Activated naive CD4-positive, alpha-beta T cell treated with anti-CD3 and anti-CD28 coated beads for 36 hours (primary cell): ENCODE measurements at regions not wholly inside any gene's neighbourhood (a gene's known extent, or its start where the extent isn't known, plus 50 kb on each side); places are given as distances from the start of the nearest gene placed in this dataset.

ENCODE experiments used
- CTCF ChIA-PET: fragments of 350-600 bp; sonication (Branson Sonifier 250); formaldehyde crosslinking; loops from one replicate; lab custom pipeline; 2021; ENCODE audit warnings: antibody characterized with exemption; lab: Charles Lee
- DNase-seq: peaks from one replicate; pipeline ENCODE4 v3.0.0-alpha.2; 2020
- H3K27ac Mint-ChIP-seq: one replicate; pipeline ENCODE4 v1.8.0; 2021; ENCODE audit warnings: mild to moderate bottlenecking, mixed read lengths
- H3K27me3 Mint-ChIP-seq: one replicate; pipeline ENCODE4 v1.8.0; 2021; ENCODE audit warnings: low read depth, mixed read lengths
- H3K36me3 Mint-ChIP-seq: one replicate; pipeline ENCODE4 v1.8.0; 2021; ENCODE audit warnings: low read depth, mixed read lengths
- H3K4me1 Mint-ChIP-seq: one replicate; pipeline ENCODE4 v1.8.0; 2021; ENCODE audit warnings: low read depth, mixed read lengths
- H3K4me3 Mint-ChIP-seq: one replicate; pipeline ENCODE4 v1.8.0; 2021; ENCODE audit warnings: mild to moderate bottlenecking, moderate library complexity, mixed read lengths
- H3K9me3 Mint-ChIP-seq: one replicate; pipeline ENCODE4 v1.8.0; 2021; ENCODE audit warnings: mixed read lengths
- intact Hi-C: fragments of 100-400 bp; cut with micrococcal nuclease; formaldehyde crosslinking; loops from one replicate; pipeline ENCODE4 v1.15.1; 2023

- no peak overlapping the region for H3K27ac Mint-ChIP-seq
Observed at GRCh38 chr3:71838406-71838805, 53.5 kb upstream of the PROK2 start.

More at GRCh38 chr3:71838406-71838805, 53.5 kb upstream of the PROK2 start:
- intact Hi-C loops = no loop called here
- Mint-ChIP-seq H3K4me3 (no peak overlapping the region), H3K36me3 (no peaks in the 10 kb centered on the region), H3K4me1 (no peaks in the 10 kb centered on the region), H3K9me3 (no peaks in the 10 kb centered on the region), H3K27me3 (peaks cover 4% of the 10 kb centered on the region)
- no peak for DNase-seq
- CTCF ChIA-PET = no interaction called here
